Activated CD4-positive, CD25-positive, alpha-beta regulatory T cell treated with anti-CD3 and anti-CD28 coated beads, Interleukin-2, amount 50 U/mL, for 16 hours (primary cell): ENCODE measurements at regions not wholly inside any gene's neighbourhood (a gene's known extent, or its start where the extent isn't known, plus 50 kb on each side); places are given as distances from the start of the nearest gene placed in this dataset.
"Not testable (repeated sequence)": the region's sequence is repeated elsewhere in the genome, so short reads cannot be mapped to it uniquely, and the experiment has no call there.

Experiments used
- DNase-seq: peaks from one replicate; pipeline ENCODE4 v3.0.0-alpha.2; 2020; ENCODE audit warnings: low read depth, low spot score

GRCh38 chr2:199131876-199132275 lies 325.9 kb downstream of the SATB2 start:
- no peak for DNase-seq

- no peak for DNase-seq
Measured at GRCh38 chr2:199131136-199131655, 326.5 kb downstream of the SATB2 start.

DNA sequence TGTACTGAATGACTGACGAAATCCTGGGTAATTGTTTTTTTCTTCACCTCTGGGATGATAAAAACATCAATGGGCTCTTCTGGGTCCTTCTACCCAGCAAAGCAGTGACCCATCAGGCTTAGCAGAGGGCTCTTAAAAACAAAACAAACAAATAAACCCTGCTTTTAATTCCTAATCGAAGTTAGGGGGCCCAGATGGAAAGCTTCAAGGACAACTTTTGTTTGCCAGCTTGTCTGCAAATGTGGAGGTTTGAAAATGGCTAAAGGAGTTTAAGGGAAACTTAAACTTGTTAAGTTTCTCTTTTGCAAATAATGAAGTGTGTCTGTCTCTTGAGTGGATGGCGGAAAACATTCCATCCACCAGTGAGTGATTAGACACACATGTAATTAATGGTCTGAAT lies 327.2 kb downstream of the SATB2 start:
- no peak for DNase-seq

DNA sequence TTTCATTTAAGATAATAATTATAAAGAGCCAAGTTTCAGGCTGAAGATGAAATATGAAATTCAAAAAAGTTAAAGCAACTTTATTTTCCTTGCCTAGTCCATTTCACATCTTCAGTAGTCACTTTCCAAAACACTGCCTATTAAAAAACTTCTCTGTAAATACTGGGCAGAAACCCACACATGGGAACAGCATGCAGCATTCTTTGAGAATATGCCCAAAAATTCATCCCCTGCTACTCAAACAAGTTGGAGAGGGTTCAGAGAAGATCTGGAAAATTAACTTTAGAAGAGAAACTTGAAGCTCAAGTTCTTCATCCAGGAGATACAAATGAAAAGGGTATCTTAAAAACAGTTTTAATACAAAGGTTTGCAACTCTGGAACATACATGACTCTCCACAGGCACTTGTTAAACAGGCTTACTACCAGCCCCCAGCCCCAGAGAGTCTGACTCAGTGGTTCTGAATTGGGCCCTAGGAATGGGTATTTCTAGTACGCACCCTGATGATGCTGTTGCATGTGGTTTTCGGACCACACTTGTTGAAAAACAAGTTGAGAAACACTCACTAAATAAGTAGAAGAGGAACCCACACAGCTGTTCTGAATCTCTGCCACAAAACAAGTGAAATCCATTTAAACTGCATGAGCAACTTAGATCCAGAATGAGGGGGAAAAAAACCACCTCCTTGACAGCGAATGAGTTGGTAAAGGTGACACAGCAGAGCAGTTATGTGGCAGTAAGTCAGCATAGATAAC lies 329.1 kb downstream of the SATB2 start:
- no peak for DNase-seq

GRCh38 chr2:199119796-199120195 lies 337.9 kb downstream of the SATB2 start:
- DNase-seq: no peak

DNA sequence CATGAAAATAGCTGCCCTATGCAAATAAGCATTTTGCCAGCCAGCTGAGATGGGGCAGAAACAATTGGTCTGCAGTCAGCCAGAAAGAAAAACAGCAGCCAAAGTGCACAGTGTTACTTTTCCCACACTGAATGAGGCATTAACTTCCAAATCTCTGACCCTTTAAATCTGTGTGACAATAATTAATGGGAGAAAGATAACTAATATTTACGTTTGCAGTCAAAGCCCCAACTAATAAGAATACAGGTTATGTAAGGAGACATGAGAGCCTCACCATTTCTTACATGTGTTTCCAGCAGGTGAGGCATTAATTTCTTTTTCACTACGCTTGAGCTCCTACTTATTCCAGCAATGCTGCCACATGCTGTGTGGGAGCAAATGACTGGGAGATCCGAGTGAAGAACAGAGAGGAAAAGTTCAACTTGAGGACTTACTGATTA lies 339.0 kb downstream of the SATB2 start:
- DNase-seq: no peak

GRCh38 chr2:199115169-199115568 lies 342.6 kb downstream of the SATB2 start:
- DNase-seq: no peak

DNA sequence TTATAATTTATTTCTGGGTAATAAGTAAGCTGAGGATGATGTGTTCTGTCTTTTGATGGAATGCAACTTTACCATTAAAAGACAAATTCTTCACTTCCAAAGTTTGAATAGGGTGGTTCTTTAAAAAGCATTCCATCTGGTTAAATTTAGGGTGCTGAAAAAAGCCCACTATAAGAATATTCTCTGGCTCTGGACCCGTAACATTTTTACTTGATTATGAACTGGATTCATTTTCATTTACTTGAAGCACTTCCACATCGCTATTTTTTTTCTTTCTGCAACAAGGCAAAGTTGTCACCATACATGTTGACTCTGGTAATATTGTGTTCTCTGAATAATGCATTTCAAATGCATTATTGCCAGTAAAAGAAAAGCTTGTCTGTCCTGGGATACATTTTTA lies 344.6 kb downstream of the SATB2 start:
- DNase-seq: no peak

GRCh38 chr2:199111458-199111857 lies 346.3 kb downstream of the SATB2 start:
- DNase-seq: no peak

- DNase-seq: no peak
Measured at GRCh38 chr2:199108056-199108455, 349.7 kb downstream of the SATB2 start.

DNA sequence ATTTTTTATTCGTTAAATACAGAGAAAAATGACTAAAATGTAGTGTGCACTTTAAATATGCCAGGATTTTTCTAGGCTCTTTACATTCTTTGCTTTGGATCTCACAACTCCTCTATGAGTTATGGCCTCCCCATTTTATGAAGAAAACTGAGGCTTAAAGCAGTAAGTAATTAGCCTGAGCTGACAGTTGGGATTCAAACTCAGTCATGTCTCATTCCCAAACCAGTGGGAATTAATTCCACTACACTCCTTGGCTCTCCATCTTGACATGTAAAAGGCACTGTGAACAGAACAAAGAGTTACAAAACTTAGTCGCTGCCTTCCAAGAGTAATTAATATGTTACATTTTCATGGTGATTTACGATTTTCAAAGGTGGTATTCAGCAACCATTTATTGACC lies 351.9 kb downstream of the SATB2 start:
- no peak for DNase-seq

- no peak for DNase-seq
Measured at GRCh38 chr2:199101487-199101886, 356.3 kb downstream of the SATB2 start.

DNA sequence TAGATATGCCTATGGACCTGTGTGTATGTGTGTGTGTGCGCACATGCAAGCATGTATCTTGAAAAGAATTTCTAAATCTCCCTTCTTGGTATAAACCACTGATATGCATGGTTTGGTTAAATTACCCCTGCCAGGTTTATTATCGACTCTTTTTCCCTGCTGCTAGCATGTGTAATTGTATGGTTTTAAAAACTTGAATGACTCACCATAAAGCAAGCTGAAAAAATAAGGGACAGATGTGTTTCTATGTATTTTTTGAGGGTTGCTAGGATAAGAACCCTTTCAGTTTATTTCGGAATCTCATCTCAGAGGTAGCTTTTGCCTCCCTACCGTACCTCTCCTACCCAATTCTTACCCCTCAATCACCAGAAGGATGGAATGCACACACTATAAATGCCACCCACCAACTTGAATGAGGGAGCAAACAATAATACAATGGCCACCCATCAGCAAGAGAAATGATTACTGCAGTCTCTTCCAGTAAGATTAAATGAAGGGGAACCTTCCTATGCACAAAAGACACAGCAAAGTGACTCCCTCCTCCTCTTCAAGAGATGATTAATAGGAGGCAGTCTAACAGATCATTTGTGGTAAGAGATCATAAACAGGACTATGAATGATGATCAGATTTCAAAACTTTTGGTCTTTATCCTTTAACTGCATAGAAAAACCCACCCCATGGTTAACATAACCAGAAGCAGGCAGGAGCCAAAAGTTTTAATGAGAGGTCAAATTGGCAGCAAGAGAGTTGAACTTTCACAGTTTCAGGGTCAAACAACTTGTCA lies 357.2 kb downstream of the SATB2 start:
- DNase-seq: no peak

GRCh38 chr2:199092419-199092818 lies 365.3 kb downstream of the SATB2 start:
- no peak for DNase-seq

DNA sequence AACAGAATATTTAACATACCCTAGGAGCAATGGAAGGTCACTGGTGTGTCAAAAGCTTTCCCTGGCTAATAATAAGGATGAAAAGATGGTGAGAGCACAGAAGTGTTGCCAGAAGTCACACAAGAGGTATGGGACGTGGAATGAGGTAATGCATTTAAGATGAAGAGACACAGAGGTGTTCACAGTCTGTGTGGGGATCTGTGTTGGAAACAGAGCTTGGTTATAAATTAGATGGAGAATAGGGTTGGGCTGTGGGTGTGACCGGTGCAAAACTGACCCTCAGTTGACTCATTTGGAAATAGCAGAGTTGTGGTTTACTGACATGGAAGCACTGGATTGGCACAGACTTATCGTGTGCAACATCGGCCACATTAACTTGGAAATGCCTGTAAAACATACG lies 372.5 kb downstream of the SATB2 start:
- DNase-seq: no peak

- no peak for DNase-seq
Measured at GRCh38 chr2:199070322-199070949, 387.3 kb downstream of the SATB2 start.

DNA sequence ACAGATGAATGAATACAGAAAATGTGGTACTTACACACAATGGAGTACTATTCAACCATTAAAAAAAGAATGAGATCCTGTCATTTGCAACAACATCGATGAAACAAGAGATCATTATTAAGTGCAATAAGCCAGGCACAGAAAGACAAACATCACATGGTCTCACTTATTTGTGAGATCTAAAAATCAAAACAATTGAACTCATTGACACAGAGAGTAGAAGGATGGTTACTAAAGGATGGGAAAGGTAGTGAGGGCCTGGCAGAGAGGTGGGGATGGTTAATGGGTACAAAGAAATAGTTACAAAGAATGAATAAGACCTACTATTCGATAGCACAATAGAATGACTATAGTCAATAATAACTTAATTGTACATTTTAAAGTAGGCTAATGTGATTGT lies 393.5 kb downstream of the SATB2 start:
- no peak for DNase-seq

- no peak for DNase-seq
Measured at GRCh38 chr2:199057936-199058335, 399.8 kb downstream of the SATB2 start.

DNA sequence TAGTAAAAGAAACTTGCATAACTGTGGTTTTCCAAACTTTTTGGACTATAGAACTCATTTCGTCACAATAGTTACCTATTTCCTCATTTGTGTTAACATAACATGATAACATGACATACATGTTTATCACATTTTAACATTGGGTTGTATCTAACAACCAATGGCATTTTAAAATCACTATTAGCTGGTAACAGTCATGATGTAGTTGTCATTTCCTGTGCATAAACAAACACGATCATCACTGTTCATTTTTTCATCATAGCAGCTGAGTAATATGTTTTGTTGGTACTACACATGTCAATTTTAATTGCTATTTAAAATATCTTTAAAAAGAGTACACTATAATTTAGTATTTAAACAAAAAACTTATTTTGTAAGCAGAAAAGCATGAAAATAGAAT lies 402.4 kb downstream of the SATB2 start:
- no peak for DNase-seq

- no peak for DNase-seq
Measured at GRCh38 chr2:199042660-199043379, 414.9 kb downstream of the SATB2 start.

- DNase-seq: no peak
Measured at GRCh38 chr2:199040522-199040921, 417.2 kb downstream of the SATB2 start.

DNA sequence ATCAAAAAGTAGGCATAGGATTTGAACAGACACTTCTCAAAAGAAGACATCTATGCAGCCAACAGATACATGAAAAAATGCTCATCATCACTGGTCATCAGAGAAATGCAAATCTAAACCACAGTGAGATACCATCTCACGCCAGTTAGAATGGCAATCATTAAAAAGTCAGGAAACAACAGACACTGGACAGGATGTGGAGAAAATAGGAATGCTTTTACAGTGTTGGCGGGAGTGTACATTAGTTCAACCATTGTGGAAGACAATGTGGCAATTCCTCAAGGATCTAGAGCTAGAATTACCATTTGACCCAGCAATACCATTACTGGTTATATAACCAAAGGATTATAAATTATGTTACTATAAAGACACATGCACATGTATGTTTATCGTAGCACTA lies 424.0 kb downstream of the SATB2 start:
- DNase-seq: not testable (repeated sequence)
